ENCODE measurements at regions not wholly inside any gene's neighbourhood (a gene's known extent, or its start where the extent isn't known, plus 50 kb on each side); places are given as distances from the start of the nearest gene placed in this dataset.

DNA sequence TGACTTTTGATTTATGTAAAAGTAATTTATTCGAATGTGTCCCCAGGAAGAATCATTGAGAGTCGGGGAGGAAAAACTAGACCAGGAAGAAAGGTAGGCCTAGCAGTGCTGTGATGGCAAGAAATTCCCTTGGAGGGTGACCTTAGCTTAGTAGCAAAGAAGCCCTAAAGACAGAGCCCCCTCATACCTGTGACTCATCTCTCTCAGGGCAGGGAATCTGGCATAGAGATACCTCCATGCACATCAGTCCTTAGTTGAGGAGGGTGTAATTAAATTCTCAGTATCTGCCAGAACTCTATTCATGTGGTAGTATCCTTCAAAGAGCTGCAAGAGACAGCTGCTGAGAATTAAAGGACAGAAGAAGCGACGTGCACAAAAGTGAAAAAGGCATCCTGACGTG lies 360.3 kb downstream of the FBXO15 start:
- no peaks in the 10 kb centered on the region for H3K9me3 ChIP-seq
- TF ChIP-seq POLR2AphosphoS5 (IDR thresholded peaks at IDR 0.05) (no peak), POLR2A (IDR thresholded peaks at IDR 0.05) (no peak), EP300 (IDR thresholded peaks at IDR 0.05) (no peak)
- TF ChIP-seq, protein P1, sequence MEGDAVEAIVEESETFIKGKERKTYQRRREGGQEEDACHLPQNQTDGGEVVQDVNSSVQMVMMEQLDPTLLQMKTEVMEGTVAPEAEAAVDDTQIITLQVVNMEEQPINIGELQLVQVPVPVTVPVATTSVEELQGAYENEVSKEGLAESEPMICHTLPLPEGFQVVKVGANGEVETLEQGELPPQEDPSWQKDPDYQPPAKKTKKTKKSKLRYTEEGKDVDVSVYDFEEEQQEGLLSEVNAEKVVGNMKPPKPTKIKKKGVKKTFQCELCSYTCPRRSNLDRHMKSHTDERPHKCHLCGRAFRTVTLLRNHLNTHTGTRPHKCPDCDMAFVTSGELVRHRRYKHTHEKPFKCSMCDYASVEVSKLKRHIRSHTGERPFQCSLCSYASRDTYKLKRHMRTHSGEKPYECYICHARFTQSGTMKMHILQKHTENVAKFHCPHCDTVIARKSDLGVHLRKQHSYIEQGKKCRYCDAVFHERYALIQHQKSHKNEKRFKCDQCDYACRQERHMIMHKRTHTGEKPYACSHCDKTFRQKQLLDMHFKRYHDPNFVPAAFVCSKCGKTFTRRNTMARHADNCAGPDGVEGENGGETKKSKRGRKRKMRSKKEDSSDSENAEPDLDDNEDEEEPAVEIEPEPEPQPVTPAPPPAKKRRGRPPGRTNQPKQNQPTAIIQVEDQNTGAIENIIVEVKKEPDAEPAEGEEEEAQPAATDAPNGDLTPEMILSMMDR (IDR thresholded peaks at IDR 0.05): no peak
- no peak overlapping the region for H3K4me3 ChIP-seq
- no peak for ATAC-seq
- peaks cover 8% of the 10 kb centered on the region for H3K27me3 ChIP-seq
- 88% methylated on average over 3 of the region's 5 CpGs; no CpG with 5 or more reads in 1 of the 2 donors for WGBS, 2 donors (ENCODE audit: low coverage in 1 of 2)
- H3K4me1 ChIP-seq: no peaks in the 10 kb centered on the region
- no peaks in the 10 kb centered on the region for H3K36me3 ChIP-seq
- H3K27ac ChIP-seq: no peak overlapping the region

DNA sequence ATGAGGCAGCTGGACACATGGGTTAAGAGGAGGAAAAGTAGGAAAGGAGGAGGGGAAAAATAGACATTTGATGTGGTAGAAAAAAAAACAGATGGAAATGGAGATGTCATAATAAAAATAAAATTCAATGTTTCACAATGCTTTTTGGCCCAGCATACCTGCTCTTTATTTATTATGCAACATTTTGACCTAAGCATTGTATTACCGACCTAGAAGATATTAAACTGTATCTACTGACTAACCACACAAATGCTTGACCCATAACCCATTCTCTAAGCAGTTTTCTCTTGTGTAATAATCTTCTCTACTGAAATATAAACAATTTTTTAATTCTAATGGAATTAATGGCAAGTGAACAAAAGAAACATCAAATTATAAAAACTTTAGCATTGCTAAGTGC lies 362.3 kb downstream of the FBXO15 start:
- Histone ChIP-seq H3K4me3 (no peak overlapping the region), H3K4me1 (no peaks in the 10 kb centered on the region), H3K27me3 (peaks cover 8% of the 10 kb centered on the region), H3K9me3 (no peaks in the 10 kb centered on the region), H3K27ac (no peak overlapping the region), H3K36me3 (no peaks in the 10 kb centered on the region)
- TF ChIP-seq, protein P1 (IDR thresholded peaks at IDR 0.05): no peak
- no peak for TF ChIP-seq POLR2AphosphoS5 (IDR thresholded peaks at IDR 0.05)
- no peak for TF ChIP-seq EP300 (IDR thresholded peaks at IDR 0.05)
- TF ChIP-seq POLR2A (IDR thresholded peaks at IDR 0.05): no peak
- ATAC-seq: no peak
- 20 to 22% methylated on average over 1 of the region's 1 CpG for WGBS, 2 donors (ENCODE audit: low coverage in 1 of 2)

- TF ChIP-seq EP300 (IDR thresholded peaks at IDR 0.05) (no peak), POLR2A (IDR thresholded peaks at IDR 0.05) (no peak)
- TF ChIP-seq, protein P1 (IDR thresholded peaks at IDR 0.05): no peak
- H3K9me3 ChIP-seq: no peaks in the 10 kb centered on the region
- H3K36me3 ChIP-seq: no peaks in the 10 kb centered on the region
- no peaks in the 10 kb centered on the region for H3K4me1 ChIP-seq
- no peak for ATAC-seq
- 62 to 72% methylated on average over 7 of the region's 8 CpGs for WGBS, 2 donors (ENCODE audit: low coverage in 1 of 2)
- no peak overlapping the region for H3K27ac ChIP-seq
- H3K27me3 ChIP-seq: peaks cover 8% of the 10 kb centered on the region
- H3K4me3 ChIP-seq: no peak overlapping the region
Measured at GRCh38 chr18:73784853-73785252, 362.8 kb downstream of the FBXO15 start.

DNA sequence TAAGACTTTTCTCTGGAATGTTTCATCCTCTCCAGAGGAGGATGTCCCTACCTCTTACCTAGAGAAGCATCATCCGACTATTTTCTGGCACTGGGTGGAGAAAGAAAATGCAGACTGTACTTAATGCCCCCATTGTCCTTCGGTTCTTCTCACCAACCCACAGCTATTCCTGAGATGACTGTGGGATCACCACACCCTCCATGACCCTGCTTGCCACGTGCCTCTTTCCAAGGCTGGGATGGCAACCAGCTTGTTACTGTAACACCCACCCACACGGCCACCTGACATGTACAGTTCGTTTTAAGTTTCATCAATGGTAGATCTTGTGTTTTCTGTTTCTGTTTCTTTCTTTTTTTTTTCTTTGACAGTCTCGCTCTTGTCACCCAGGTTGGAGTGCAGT lies 365.2 kb downstream of the FBXO15 start:
- no peak for ATAC-seq
- no peak for TF ChIP-seq POLR2AphosphoS5 (IDR thresholded peaks at IDR 0.05)
- TF ChIP-seq POLR2A (IDR thresholded peaks at IDR 0.05): no peak
- TF ChIP-seq, protein P1 (IDR thresholded peaks at IDR 0.05): no peak
- TF ChIP-seq EP300 (IDR thresholded peaks at IDR 0.05): no peak
- Histone ChIP-seq H3K4me3 (no peak overlapping the region), H3K9me3 (no peaks in the 10 kb centered on the region), H3K27me3 (peaks cover 8% of the 10 kb centered on the region), H3K4me1 (no peaks in the 10 kb centered on the region), H3K36me3 (no peaks in the 10 kb centered on the region), H3K27ac (no peak overlapping the region)
- 77 to 82% methylated on average over 4 to 6 of the region's 6 CpGs for WGBS, 2 donors (ENCODE audit: low coverage in 1 of 2)

DNA sequence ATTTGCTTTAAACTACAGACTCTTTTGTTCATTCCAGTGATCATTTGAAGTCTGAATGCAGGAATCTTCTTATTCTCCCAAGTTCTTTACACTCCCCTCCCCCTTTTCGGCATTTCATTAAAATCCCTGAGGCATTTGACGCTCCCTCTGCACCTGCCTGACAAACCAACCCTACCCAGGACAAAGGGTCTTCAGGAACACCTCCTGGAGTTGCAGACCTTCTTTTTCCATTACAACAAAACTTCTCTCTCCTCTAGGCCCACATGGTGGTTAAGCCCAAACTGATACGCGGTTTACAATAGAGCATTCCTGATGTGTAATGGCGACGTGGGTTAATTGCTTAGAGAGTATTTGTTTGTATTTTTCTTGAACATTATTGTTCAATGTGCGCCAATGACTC lies 367.4 kb downstream of the FBXO15 start:
- WGBS, 2 donors (ENCODE audit: low coverage in 1 of 2): 63 to 71% methylated on average over 7 of the region's 7 CpGs
- Histone ChIP-seq H3K27me3 (peaks cover 8% of the 10 kb centered on the region), H3K4me1 (no peaks in the 10 kb centered on the region), H3K36me3 (no peaks in the 10 kb centered on the region), H3K4me3 (no peak overlapping the region), H3K27ac (no peak overlapping the region), H3K9me3 (no peaks in the 10 kb centered on the region)
- TF ChIP-seq, protein P1 (IDR thresholded peaks at IDR 0.05): no peak
- no peak for TF ChIP-seq EP300 (IDR thresholded peaks at IDR 0.05)
- no peak for TF ChIP-seq POLR2AphosphoS5 (IDR thresholded peaks at IDR 0.05)
- no peak for TF ChIP-seq POLR2A (IDR thresholded peaks at IDR 0.05)
- ATAC-seq: no peak

Measured in gastroesophageal sphincter (tissue), 4 donors.